Osteocyte (in vitro differentiated cells): ENCODE measurements at regions not wholly inside any gene's neighbourhood (a gene's known extent, or its start where the extent isn't known, plus 50 kb on each side); places are given as distances from the start of the nearest gene placed in this dataset.
"Not testable (repeated sequence)": the region's sequence is repeated elsewhere in the genome, so short reads cannot be mapped to it uniquely, and the experiment has no call there.

Experiments used
- DNase-seq: peaks from one replicate; pipeline ENCODE4 v3.0.0; 2021; ENCODE audit warnings: mixed read lengths; ENCODE audit not compliant: unreplicated experiment; ENCODE audit errors: extremely low spot score
- H3K27ac Mint-ChIP-seq: one replicate; pipeline ENCODE4 v1.8.0; 2021; ENCODE audit warnings: mild to moderate bottlenecking, mixed read lengths; ENCODE audit not compliant: unreplicated experiment
- H3K27me3 Mint-ChIP-seq: one replicate; pipeline ENCODE4 v1.8.0; 2021; ENCODE audit warnings: mixed read lengths; ENCODE audit not compliant: unreplicated experiment
- H3K36me3 Mint-ChIP-seq: one replicate; pipeline ENCODE4 v1.8.0; 2021; ENCODE audit warnings: mixed read lengths; ENCODE audit not compliant: unreplicated experiment
- H3K4me1 Mint-ChIP-seq: one replicate; pipeline ENCODE4 v1.8.0; 2021; ENCODE audit warnings: mixed read lengths; ENCODE audit not compliant: unreplicated experiment
- H3K4me3 Mint-ChIP-seq: one replicate; pipeline ENCODE4 v1.8.0; 2021; ENCODE audit warnings: mild to moderate bottlenecking, moderate library complexity, mixed read lengths; ENCODE audit not compliant: unreplicated experiment
- H3K9me3 Mint-ChIP-seq: one replicate; pipeline ENCODE4 v1.8.0; 2021; ENCODE audit warnings: mixed read lengths; ENCODE audit not compliant: unreplicated experiment
- CTCF ChIP-seq: fragments of 200-600 bp; sonication (generic); IDR thresholded peaks from 2 replicates; pipeline ENCODE4 v1.5.0; 2021; ENCODE audit warnings: antibody characterized with exemption, mild to moderate bottlenecking, moderate library complexity

DNA sequence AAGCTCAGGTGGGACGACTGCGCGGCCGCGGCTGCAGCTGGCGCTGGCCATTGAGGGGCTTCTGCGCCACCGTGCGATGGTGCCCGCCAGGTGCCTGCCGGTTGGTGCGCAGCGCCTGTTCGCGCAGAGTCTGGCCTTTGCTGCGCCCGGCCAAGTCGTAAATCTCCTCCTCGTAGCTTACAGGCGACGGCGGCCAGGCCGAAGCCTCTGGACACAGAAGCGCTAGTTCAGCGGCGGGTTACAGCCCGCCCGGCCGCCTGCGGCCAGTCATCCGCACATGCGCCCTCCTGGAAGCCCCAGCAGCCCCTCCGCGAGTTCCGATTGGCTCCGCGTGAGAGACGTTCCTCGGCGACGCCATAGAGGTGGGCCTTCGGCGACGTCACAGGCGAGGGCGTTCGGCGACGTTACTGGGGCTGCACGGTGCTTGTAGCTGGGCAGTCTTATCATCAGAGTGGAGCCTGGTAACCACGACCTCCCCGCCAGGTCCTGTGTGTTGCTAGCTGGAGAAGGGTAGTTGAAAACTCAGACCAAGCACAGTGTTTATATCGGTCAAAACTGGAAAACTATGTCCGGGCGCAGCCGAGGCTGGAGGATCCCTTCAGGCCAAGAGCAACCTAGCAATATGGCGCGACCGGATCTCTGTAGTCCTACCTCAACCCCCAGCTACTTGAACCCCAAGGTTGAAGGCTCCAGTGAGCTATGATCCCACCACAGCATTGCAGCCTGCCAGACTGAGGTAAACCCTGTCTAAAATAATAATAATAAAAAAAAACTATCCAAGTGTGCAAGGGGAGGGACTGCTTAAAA is 265.7 kb downstream of the OR4C45 start:
- no peaks in the 10 kb centered on the region for H3K27me3 Mint-ChIP-seq

GRCh38 chr11:50330723-50331122 is 298.0 kb downstream of the OR4C45 start:
- peaks cover 67% of the 10 kb centered on the region for H3K9me3 Mint-ChIP-seq
- not testable (repeated sequence) for H3K4me3 Mint-ChIP-seq, H3K27ac Mint-ChIP-seq, H3K27me3 Mint-ChIP-seq, H3K36me3 Mint-ChIP-seq, H3K4me1 Mint-ChIP-seq, DNase-seq

More for the DNA sequence above, 265.7 kb downstream of the OR4C45 start:
- no peak overlapping the region for H3K27ac Mint-ChIP-seq
- no peak overlapping the region for H3K4me3 Mint-ChIP-seq
- no peaks in the 10 kb centered on the region for H3K36me3 Mint-ChIP-seq
- peaks cover 4% of the 10 kb centered on the region for H3K9me3 Mint-ChIP-seq
- no peak for TF ChIP-seq CTCF
- H3K4me1 Mint-ChIP-seq, result no peaks in the 10 kb centered on the region
- DNase-seq, result no peak

GRCh38 chr11:50333861-50334260 is 301.2 kb downstream of the OR4C45 start:
- no peak for TF ChIP-seq CTCF
- H3K4me3 Mint-ChIP-seq, result no peak overlapping the region
- no peak overlapping the region for H3K27ac Mint-ChIP-seq
- peaks cover 57% of the 10 kb centered on the region for H3K9me3 Mint-ChIP-seq
- no peak for DNase-seq
- no peaks in the 10 kb centered on the region for H3K36me3 Mint-ChIP-seq
- H3K27me3 Mint-ChIP-seq, result no peaks in the 10 kb centered on the region
- H3K4me1 Mint-ChIP-seq, result no peaks in the 10 kb centered on the region

GRCh38 chr11:50337432-50337831 is 304.8 kb downstream of the OR4C45 start:
- not testable (repeated sequence) for H3K36me3 Mint-ChIP-seq, H3K4me3 Mint-ChIP-seq, DNase-seq, H3K4me1 Mint-ChIP-seq, H3K27me3 Mint-ChIP-seq, H3K27ac Mint-ChIP-seq
- peaks cover 58% of the 10 kb centered on the region for H3K9me3 Mint-ChIP-seq

DNA sequence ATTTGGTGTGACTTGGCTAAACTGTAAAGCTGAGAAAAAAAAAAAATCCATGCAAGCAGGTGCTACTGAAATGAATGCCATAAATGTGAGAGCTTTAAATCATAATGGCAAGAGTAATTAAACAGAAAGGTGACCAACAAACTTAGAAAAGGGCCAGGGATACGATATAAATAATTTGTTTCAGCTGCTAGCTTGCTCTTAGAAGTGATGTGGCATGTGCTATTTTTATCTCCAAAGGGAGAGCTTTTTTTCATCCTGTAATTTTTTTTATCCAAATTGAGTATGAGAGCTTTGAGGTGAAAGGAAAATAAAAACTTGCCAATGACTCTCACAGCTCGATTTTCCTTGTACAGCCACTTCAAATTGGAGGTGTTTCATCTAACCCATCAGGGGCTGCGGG is 315.3 kb downstream of the OR4C45 start:
- H3K4me3 Mint-ChIP-seq, DNase-seq, H3K4me1 Mint-ChIP-seq, H3K9me3 Mint-ChIP-seq, H3K27ac Mint-ChIP-seq, H3K36me3 Mint-ChIP-seq, H3K27me3 Mint-ChIP-seq: not testable (repeated sequence)

- DNase-seq, result no peak
- no peak for TF ChIP-seq CTCF
- no peak overlapping the region for H3K27ac Mint-ChIP-seq
- peaks cover 42% of the 10 kb centered on the region for H3K9me3 Mint-ChIP-seq
- H3K4me1 Mint-ChIP-seq, result no peaks in the 10 kb centered on the region
- H3K4me3 Mint-ChIP-seq, result no peak overlapping the region
- no peaks in the 10 kb centered on the region for H3K27me3 Mint-ChIP-seq
- no peaks in the 10 kb centered on the region for H3K36me3 Mint-ChIP-seq
Observed at GRCh38 chr11:50379484-50379883, 346.8 kb downstream of the OR4C45 start.
